ENCODE measurements at regions not wholly inside any gene's neighbourhood (a gene's known extent, or its start where the extent isn't known, plus 50 kb on each side); places are given as distances from the start of the nearest gene placed in this dataset.

- POLR2A ChIA-PET: no interaction called here
- Histone ChIP-seq H2AFZ (ENCODE audit: low read length) (no peak overlapping the region), H3K9me3 (ENCODE audit: low read length) (no peaks in the 10 kb centered on the region), H4K20me1 (ENCODE audit: insufficient read depth, low read length) (no peaks in the 10 kb centered on the region), H3K4me3 (ENCODE audit: low read depth, low read length, poor library complexity, severe bottlenecking) (no peak overlapping the region), H3K27ac (ENCODE audit: low read depth, low read length, poor library complexity, severe bottlenecking) (no peak overlapping the region), H3K4me1 (ENCODE audit: insufficient read depth, low read length, poor library complexity, severe bottlenecking) (no peaks in the 10 kb centered on the region), H3K4me2 (ENCODE audit: low read length) (no peak overlapping the region), H3K79me2 (ENCODE audit: insufficient read depth, low read depth, low read length) (no peaks in the 10 kb centered on the region), H3K9me2 (ENCODE audit: insufficient read depth, low read length) (no peaks in the 10 kb centered on the region), H3K36me3 (ENCODE audit: insufficient read depth, low read length) (no peaks in the 10 kb centered on the region)
- CTCF ChIA-PET (ENCODE audit: unreplicated experiment): no interaction called here
- DNase-seq (ENCODE audit: low spot score): no peak
- no peak for TF ChIP-seq EZH2phosphoT487 (IDR thresholded peaks at IDR 0.05; ENCODE audit: borderline replicate concordance, low read depth, low read length)
- TF ChIP-seq, protein P1, sequence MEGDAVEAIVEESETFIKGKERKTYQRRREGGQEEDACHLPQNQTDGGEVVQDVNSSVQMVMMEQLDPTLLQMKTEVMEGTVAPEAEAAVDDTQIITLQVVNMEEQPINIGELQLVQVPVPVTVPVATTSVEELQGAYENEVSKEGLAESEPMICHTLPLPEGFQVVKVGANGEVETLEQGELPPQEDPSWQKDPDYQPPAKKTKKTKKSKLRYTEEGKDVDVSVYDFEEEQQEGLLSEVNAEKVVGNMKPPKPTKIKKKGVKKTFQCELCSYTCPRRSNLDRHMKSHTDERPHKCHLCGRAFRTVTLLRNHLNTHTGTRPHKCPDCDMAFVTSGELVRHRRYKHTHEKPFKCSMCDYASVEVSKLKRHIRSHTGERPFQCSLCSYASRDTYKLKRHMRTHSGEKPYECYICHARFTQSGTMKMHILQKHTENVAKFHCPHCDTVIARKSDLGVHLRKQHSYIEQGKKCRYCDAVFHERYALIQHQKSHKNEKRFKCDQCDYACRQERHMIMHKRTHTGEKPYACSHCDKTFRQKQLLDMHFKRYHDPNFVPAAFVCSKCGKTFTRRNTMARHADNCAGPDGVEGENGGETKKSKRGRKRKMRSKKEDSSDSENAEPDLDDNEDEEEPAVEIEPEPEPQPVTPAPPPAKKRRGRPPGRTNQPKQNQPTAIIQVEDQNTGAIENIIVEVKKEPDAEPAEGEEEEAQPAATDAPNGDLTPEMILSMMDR (conservative IDR thresholded peaks at IDR 0.05; ENCODE audit: low read length): no peak
- intact Hi-C loops (cut with micrococcal nuclease; ENCODE audit: unreplicated experiment): no loop called here
- no TSS peak for BruUV-seq (replicated peaks)
Measured at GRCh38 chr16:6382924-6383459, 949.7 kb upstream of the RBFOX1 start.

DNA sequence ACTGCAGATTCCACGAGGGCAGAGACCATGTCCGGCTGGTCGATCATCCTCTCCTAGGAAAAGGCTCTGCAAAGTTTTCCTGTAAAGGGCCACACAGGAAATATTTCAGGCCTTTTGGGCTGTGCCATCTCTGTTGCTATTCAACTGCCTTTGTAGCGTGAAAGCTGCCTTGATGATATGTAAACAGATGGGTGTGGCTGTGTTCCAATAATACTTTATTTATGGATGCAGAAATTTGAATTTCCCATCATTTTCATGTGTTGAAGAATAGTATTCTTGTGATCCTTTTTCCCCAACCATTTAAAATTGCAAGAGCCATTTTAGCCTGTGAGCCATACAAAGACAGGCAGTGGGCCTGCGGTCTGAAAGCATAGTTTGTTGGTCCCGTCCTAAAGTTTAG lies 950.7 kb upstream of the RBFOX1 start:
- Histone ChIP-seq H3K36me3 (ENCODE audit: insufficient read depth, low read length) (no peaks in the 10 kb centered on the region), H3K4me2 (ENCODE audit: low read length) (no peak overlapping the region), H4K20me1 (ENCODE audit: insufficient read depth, low read length) (no peaks in the 10 kb centered on the region), H3K27ac (ENCODE audit: low read depth, low read length, poor library complexity, severe bottlenecking) (no peak overlapping the region), H3K9me2 (ENCODE audit: insufficient read depth, low read length) (no peaks in the 10 kb centered on the region), H3K4me1 (ENCODE audit: insufficient read depth, low read length, poor library complexity, severe bottlenecking) (no peaks in the 10 kb centered on the region), H3K4me3 (ENCODE audit: low read depth, low read length, poor library complexity, severe bottlenecking) (no peak overlapping the region), H3K79me2 (ENCODE audit: insufficient read depth, low read depth, low read length) (no peaks in the 10 kb centered on the region), H3K9me3 (ENCODE audit: low read length) (no peaks in the 10 kb centered on the region), H2AFZ (ENCODE audit: low read length) (no peak overlapping the region)
- CTCF ChIA-PET (ENCODE audit: unreplicated experiment): no interaction called here
- no TSS peak for BruUV-seq (replicated peaks)
- intact Hi-C loops (cut with micrococcal nuclease; ENCODE audit: unreplicated experiment): no loop called here
- TF ChIP-seq EZH2phosphoT487 (IDR thresholded peaks at IDR 0.05; ENCODE audit: borderline replicate concordance, low read depth, low read length): no peak
- TF ChIP-seq, protein P1 (conservative IDR thresholded peaks at IDR 0.05; ENCODE audit: low read length): no peak
- POLR2A ChIA-PET: no interaction called here
- no peak for DNase-seq (ENCODE audit: low spot score)

GRCh38 chr16:6377956-6378355 lies 954.7 kb upstream of the RBFOX1 start:
- Histone ChIP-seq H3K9me3 (ENCODE audit: low read length) (no peaks in the 10 kb centered on the region), H3K4me2 (ENCODE audit: low read length) (no peak overlapping the region), H3K79me2 (ENCODE audit: insufficient read depth, low read depth, low read length) (no peaks in the 10 kb centered on the region), H3K27ac (ENCODE audit: low read depth, low read length, poor library complexity, severe bottlenecking) (no peak overlapping the region), H3K36me3 (ENCODE audit: insufficient read depth, low read length) (no peaks in the 10 kb centered on the region), H3K4me1 (ENCODE audit: insufficient read depth, low read length, poor library complexity, severe bottlenecking) (no peaks in the 10 kb centered on the region), H3K4me3 (ENCODE audit: low read depth, low read length, poor library complexity, severe bottlenecking) (no peak overlapping the region), H3K9me2 (ENCODE audit: insufficient read depth, low read length) (no peaks in the 10 kb centered on the region), H2AFZ (ENCODE audit: low read length) (no peak overlapping the region), H4K20me1 (ENCODE audit: insufficient read depth, low read length) (no peaks in the 10 kb centered on the region)
- intact Hi-C loops (cut with micrococcal nuclease; ENCODE audit: unreplicated experiment): no loop called here
- BruUV-seq (replicated peaks): no TSS peak
- POLR2A ChIA-PET: no interaction called here
- CTCF ChIA-PET (ENCODE audit: unreplicated experiment): no interaction called here
- TF ChIP-seq, protein P1 (conservative IDR thresholded peaks at IDR 0.05; ENCODE audit: low read length): no peak
- TF ChIP-seq EZH2phosphoT487 (IDR thresholded peaks at IDR 0.05; ENCODE audit: borderline replicate concordance, low read depth, low read length): no peak
- no peak for DNase-seq (ENCODE audit: low spot score)
